ENCODE measurements at regions not wholly inside any gene's neighbourhood (a gene's known extent, or its start where the extent isn't known, plus 50 kb on each side); places are given as distances from the start of the nearest gene placed in this dataset.
"Not testable (repeated sequence)": the region's sequence is repeated elsewhere in the genome, so short reads cannot be mapped to it uniquely, and the experiment has no call there.

DNA sequence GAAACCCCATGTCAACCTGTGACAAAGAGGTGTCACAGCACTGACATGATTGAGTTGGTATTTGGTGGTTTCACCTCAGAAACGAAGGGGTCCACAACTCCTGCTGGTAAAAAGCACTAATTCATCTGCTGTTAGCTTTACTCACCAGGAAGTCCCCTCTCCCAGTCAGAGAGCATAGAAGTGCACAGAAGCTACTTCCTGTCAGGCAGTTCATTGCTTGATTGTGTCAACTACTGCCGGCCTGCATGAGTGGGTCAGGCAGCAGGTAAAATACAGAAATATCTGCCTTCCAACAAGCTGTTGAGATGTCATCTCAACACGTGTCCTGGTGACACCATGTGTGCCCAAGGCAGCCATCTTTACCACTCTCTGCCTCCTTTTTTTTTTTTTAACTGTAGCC lies 596.6 kb upstream of the NR2F2 start:
- no peak for DNase-seq

DNA sequence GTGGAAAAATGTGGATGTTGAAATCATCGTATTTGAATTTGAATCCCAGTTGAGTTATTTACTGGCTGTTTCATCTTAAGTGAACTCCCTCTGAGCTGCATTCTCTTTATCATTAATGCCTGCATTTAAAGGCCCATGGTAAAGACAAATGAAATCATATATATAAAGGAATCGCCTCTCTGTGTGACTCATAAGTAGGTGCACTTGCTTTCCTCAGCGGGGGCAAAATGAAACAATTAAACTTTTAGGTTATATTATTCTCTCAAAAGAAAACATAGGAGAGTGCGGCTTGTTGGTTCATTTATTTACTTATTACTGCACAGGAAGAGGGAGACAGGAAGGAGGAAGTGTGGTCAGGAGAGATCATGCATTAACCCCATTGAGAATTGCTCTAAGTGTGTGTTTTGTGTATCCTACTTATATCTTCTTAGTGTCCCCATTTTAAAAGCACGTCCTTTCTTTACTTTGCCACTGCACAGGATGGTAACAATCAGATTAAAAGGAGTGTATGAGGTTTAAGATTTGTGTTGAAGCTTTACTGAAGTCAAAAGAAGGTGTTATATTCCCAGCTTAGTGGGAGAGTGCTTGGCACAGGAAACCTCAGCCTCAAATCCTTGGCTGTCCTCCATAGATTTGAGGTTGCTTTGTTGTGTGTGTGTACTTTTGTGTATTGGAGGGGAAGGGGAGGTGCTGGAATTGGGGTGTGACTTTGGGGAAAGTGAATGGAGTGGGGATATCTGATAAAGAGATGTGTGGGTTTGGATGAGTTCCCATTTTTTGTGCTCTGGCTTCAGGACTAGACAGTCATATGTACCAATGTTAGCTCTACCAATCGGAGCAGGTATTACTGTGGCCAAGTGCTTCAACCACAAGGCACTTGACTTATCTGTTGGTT lies 595.8 kb upstream of the NR2F2 start:
- DNase-seq: no peak

DNA sequence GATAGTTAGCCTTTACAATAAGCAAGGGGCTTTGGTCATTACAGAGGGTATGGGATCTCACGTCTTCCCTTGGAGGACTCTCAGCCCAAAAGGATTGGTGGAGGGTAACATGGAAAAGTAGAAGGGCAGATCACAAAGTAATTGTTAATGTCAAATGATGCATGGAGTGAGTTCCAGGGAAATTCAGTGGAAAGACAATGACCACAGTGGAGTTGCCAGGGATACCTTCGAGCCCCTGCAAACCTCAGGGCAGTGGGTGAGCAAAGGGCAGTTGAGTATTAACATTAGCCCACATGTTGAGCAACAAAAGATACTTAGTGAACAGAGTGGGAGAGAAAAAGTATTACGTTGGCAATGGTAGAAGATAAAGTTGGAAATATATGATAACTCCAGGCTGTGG lies 593.4 kb upstream of the NR2F2 start:
- no peak for DNase-seq

DNA sequence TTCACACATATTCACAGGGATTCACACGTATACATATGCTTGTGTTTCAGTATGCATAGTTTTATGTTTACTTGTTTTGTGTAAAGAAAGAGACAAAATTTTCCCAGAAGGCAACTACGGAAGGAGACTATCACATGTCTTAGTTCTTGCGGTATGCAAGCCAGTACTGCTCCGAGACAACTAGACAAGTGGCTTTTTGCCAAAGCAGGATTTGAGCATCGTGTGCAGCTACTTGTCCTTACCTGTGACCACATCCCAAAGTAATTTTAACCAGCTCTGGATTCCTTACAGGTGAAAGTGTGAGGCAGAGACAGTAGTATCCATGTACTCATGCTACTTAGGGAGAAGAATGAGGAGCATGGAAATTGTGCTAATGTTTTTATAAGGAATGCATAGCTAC lies 591.4 kb upstream of the NR2F2 start:
- no peak for DNase-seq

DNA sequence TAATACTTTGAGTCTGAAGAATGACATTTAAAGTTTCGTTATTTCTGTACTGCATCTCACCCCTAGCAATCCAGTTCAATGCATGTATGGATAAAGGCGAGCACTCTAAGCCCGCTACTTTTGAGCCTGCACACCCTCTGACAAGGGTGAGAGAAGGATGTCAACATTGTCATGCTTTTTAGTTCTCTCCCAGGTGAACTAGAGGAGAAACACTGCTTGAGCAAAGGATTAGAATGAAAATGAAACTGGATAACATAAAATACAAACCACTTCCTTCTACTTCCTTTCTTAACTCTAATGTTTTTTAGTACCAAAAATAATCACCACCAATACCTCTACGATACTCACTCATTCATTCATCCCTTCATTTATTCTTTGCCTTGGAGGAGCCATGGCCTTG lies 588.7 kb upstream of the NR2F2 start:
- no peak for DNase-seq

DNA sequence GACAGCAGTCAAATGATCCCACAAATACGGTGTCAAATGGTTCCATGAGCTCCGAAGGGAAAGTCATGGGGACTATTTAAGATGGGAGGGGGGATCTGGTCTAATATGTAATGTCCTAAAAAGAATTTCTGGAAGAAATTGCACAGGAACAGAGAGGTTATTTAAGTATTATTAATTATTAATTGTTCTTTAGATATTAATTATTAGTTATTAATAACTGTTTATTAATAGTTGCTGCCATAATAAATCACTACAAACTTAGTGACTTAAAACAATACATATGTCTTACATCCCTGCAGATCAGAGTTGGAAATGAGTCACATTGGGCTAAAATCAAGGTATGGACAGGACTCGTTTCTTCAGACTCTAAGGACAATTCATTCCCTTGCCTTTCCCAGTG lies 588.2 kb upstream of the NR2F2 start:
- DNase-seq: no peak

DNA sequence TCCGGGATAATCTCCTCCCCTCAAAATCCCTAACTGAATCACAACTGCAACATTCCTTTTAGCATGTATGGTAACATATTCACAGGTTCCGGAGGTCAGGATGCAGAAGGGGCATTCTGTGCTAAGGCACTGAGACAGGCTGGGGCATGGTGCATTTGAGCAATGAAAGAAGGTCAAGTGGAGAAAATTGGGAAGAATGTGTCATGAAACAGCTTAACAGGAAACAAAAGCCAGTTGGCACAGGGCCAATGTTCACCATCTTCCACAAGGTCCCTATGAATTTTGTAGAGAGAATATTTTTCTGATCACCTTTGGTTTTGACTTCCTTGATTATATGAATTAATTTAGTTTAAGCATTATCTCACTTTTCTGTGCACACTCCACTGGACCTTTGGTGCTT lies 587.7 kb upstream of the NR2F2 start:
- DNase-seq: no peak

DNA sequence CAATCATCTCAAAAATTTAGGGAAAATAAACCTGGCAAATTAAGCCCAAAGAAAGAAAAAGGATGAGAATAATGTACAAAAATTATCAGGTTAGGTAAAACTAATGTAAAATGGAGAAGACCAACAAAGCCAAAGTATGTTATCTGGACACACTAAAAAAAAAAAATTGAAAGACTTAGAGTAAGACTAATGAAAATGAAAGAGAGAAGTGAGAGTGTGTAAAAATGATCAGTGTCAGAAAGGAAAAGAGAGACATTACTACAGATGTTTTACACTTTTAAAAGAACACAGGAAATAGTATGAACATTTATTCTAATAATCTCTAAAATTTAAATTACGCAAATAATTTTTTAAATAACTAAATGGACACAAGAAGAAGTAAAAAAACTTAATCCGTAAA lies 573.3 kb upstream of the NR2F2 start:
- no peak for DNase-seq

DNA sequence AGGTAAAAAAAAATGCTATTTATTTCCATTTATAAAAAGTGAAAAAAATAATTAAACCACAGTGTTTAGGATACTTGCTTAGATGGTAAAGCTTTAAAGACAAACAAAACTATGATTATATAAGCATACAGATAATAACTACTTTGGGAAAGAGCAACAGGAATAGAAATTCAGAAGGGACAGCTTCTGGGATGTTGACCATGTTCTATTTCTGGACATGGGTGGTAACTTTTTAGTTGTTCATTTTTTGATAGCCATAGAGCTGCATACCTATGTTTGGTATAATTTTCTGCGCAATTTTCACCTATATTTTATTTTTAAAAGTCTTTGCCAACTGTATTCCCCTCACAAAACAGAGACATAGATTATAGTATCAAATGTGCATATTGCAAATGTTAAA lies 572.0 kb upstream of the NR2F2 start:
- DNase-seq: no peak

DNA sequence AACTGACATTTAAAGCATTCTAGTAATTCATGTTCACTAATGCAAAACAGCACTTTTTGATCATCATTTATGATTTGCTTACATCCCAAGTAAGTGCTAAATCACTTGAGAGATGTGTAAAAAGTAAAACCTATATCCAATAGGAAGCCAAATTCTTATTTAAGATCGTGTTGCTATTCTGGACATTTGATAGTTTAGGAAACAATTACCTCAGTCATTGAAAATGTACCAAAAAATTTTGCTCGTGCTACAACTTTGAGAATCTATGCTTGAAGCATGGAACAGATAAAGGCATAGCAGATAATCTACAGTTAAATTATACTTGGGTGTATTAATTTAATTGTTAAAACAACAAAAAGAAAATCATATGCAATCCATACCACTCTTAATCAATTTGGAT lies 571.6 kb upstream of the NR2F2 start:
- DNase-seq: no peak

DNA sequence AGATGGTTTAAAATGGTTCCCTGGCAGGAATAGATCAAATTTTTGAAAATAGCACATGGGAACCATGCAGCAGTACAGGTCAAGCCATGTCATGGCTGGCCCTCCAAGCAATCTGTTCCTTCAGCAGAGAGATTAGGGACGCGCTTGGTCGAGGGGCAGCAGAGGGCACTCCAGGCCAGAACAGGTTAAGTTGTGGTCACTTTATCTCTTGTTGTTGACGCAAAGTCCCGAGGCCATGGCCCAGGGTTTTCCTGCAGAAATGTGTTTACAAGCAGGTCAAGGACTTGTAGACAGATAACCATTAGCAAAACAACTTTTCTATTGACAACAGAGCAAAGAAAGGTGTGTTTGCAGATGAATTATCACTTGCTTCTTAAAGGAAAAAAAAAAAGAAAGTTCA lies 570.0 kb upstream of the NR2F2 start:
- DNase-seq: no peak

DNA sequence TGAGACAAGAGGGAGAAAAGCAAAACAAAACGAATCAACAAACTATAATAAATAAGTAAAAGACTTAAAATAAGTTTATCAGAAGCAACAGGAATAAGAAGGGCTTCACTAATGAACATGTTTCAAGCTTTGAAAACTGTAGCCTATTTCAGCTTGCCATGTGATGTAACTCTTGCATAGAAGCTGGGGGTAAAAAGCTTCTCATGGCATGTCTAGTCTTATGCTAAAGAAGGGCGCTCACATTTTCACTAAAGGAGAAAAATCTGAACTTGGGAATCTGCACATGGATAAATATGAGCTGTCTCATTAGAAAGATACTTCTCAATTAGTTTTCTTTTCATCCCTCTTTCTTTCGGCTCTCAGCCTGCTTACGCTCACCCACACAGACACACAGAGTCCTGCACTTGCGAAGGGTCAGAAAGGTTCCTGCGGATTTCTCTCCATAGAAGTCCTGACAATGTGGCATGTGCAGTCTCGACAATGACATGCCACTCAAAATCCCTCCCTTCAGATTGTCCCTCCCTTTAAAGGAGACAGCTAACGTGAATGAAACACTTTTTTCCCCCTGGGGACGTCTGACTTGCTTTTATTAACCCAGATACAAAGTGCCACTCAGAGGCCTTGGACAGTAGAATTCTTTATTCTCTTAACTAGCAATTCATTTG lies 568.9 kb upstream of the NR2F2 start:
- DNase-seq: no peak

DNA sequence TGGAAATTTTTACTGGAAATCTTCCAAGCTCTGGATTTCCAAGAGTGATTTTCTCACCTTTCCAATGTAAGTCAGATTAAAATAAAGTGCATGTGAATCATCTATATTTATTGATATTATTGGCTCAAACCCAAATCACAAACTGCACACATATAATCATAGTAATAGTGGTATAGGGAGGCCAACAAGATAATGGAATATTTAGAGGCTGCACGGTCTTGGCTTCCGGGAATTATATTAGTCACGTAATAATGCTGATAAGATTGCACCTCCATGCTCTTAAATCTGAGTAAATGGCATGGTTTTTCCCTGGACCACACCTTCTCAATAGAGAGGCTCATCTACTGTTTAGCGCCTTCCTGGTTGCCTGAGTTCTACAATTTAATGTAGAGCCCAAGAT lies 567.1 kb upstream of the NR2F2 start:
- DNase-seq: no peak

DNA sequence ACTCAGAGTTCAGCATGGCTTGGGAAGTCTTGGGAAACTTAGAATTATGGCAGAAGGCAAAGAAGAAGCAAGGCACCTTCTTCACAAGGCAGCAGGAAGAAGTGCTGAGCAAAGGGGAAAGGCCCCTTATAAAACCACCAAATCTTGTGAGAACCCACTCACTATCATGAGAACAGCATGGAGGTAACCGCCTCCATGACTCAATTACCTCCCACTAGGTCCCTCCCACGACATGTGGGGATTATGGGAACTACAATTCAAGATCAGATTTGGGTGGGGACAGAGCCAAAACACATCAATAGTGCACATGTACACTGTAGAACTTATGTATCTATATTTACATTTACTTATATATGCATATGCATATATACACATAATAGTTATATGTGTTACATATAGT lies 565.3 kb upstream of the NR2F2 start:
- no peak for DNase-seq

DNA sequence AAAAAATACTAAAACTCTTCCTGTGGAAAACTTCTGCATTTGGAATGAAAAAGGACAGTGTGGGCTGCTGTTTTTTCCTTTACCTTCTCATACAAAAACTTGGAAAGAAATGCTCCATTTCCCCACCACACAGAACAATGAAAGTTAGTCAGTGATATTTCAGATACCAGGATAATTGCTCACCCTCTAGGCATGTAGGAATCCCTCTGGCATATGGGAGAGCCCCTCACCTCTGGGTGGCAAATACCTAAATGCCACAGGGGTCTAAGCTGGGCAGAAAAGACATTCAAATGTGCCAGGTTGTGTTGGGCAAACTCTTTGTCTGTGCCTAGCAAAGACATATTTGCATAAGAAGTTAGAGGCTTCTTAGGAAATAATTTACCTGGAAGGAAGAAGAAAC lies 560.3 kb upstream of the NR2F2 start:
- DNase-seq: no peak

DNA sequence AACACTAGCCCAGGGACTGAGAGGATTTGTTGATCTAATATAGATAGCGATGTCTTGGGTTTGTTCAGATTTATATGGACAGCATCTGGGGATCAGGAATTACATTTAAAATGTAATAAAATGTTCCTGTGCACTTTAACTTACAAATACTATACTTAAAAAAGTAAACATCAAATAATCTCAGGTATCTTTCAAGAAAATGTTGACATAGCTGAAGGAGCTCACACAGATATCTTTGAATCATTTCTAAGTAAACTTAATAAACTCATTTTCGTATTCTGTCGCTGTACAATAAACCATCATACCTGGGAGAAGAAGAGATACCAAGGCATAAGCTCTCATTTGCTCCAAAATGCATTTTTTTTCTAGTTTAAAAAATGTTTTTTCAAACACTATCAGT lies 557.5 kb upstream of the NR2F2 start:
- no peak for DNase-seq

DNA sequence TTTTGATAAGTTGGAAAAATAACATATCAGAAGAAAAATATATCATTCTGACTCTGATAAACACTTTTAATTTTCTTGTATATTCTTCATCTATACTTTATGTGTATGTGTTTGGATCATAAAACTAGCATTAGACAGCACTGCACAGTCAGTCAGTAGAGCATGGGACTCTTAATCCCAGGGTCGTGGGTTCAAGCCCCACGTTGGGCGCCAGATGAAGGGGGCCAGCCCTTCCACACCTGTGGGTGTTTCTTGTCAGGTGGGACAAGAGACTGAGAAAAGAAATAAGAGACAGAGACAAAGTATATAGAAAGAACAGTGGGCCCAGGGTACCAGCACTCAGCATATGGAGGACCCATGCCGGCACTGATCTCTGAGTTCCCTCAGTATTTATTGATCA lies 546.0 kb upstream of the NR2F2 start:
- DNase-seq: no peak

DNA sequence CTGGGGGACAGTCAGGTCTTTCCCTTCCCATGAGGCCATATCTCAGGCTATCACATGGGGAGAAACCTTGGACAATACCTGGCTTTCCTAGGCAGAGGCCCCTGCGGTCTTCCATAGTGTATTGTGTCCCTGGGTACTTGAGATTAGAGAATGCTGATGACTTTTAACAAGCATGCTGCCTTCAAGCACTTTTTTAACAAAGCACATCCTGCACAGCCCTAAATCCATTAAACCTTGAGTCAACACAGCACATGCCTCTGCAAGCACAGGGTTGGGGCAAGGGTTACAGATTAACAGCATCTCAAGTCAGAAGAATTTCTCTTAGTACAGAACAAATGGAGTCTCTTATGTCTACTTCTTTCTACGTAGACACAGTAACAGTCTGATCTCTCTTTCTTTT lies 545.2 kb upstream of the NR2F2 start:
- DNase-seq: not testable (repeated sequence)

DNA sequence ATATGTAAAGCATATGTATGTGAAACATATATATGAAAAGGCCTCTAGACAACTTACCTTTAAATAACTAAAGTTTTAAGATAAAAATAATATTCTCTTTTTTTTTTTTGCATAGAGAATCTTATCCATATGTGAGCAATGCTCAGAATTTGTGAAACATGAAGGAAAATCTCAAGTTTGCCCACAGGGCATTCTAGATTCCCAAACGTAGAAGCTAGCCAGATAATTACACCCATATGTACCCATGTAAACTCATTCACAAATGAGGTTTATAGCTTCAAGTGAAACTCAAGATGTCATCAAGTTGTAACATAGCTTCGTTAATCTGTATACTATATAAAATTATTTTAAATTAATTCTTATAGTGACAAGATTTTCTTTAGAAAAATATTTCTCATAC lies 537.3 kb upstream of the NR2F2 start:
- DNase-seq: no peak

DNA sequence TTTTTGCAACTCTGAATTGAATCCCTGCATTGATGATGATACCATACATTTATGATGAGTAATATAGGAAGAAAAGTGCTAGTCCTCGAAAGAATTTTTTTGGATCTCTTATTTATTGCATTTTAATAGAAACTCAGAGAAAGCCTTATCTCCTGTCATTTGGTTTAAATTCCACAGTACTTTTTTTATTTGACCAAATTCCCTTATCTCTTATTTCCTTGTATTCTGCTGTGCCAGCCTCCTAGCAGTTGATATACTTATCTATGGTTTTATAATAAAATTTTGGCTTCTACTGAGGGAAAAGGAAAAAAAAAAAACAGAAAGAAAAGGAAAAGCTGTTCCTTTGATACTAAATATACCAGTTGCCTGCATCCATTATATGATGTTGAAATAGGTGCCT lies 535.1 kb upstream of the NR2F2 start:
- no peak for DNase-seq

DNA sequence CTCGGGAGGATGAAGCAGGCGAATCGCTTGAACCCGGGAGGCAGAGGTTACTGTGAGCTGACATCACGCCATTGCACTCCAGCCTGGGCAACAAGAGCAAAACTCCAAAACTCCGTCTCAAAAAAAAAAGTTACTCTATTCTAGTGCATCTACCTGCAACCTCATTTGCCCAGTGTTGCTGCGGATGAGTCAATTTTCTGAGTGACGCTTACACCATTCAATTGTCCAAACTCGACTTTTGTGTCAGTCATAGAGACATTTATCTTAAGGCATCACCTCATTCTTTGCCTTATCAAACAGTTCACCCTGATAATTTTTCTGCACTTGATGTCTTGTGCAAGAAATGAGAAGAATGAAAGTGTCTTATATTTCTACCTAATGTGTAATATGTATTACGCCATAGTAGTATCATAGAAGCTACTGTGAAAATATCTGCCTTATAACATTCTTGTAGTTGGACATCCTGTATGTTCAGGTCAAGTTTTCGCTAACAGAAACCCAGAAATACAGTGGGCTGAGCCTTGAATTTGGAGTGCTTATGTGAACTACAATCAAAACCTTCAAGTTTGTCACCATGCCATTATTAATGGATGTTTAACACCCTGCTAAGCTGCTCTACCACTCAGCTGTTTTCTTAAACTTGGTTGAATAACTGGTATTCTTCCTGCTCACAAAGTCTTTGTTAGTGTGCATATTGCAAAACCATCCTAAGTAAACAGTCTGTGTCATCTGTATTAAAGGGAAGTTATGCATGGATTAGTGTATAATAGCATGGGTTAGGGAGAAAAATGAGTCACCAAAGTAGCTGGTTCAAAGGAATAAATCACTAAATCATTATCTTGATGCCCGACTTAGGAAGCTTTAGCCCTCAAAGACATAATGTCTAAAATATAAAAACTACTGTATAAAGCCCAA lies 531.0 kb upstream of the NR2F2 start:
- DNase-seq: no peak

DNA sequence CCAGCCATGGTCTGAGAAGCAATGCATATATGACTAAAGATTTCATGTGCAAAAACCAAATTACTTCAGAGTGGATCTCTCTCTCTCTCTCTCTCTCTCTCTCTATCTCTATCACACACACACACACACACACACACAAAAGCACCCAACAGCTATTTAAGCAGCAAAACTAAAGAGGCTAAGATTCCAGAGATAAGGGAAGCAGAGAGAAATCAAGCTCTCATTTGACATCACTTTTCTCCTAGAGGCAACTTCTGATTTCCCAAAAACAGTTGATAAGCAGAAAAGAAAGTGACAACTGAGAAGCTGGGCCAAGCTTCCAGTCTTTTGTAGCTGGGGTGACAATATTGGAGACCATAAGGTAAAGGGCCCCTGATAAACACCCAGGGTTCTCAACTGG lies 526.0 kb upstream of the NR2F2 start:
- DNase-seq: no peak

DNA sequence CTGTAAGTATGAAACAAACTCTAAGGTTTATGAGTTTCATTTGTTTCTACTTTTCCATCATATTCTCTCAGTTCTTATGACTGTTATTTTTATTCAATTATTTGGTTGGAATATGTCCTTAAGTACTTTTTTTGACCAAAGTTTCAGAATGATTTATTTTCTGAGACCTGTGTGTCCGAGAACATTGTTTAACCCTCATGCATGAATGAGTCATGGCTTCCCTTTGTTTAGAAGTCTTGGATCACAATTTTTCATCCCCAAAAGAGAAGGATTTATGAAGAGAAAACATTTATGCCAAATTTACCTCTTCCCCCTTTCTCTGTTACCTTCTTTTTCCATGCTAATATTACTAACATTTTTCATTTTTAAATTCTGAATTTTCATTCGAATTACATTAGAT lies 518.0 kb upstream of the NR2F2 start:
- no peak for DNase-seq

DNA sequence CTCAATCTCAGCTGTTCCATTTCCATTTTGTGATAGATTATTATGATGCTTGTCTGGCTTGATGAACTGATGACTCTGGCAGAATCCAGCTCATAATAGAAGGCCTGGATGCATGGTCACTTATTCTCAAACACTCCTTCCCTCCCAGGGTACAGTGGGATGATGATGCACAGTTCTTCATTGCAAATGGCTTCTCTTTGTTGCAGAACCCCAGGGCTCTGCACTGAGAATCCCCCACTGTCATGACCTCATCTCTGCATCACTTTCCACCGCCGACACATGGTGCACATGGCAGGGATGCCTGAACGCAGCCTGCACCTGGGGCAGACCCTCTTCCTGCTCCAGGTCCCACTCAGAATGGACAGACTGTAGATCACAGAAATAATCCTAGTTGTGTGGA lies 515.6 kb upstream of the NR2F2 start:
- DNase-seq: no peak

All from suppressor macrophage treated with lipopolysaccharide for 4 hours (primary cell).